Renal cortical epithelial cell (primary cell): ENCODE measurements at regions not wholly inside any gene's neighbourhood (a gene's known extent, or its start where the extent isn't known, plus 50 kb on each side); places are given as distances from the start of the nearest gene placed in this dataset.
A peak's percentile ranks its signal among the peaks of the same experiment; 100 is the strongest.
"Not testable (repeated sequence)": the region's sequence is repeated elsewhere in the genome, so short reads cannot be mapped to it uniquely, and the experiment has no call there.

Experiments used
- DNase-seq: peaks from one replicate; pipeline ENCODE4 v3.0.0-alpha.2; 2011; ENCODE audit warnings: low read depth

GRCh38 chr18:79596446-79597175, 83.0 kb upstream of the CTDP1 start:
- no peak for DNase-seq

- DNase-seq, result no peak
These were observed 82.3 kb upstream of the CTDP1 start for GRCh38 chr18:79597176-79597830.

- DNase-seq, result no peak
These were observed 81.6 kb upstream of the CTDP1 start for GRCh38 chr18:79597831-79598632.

GRCh38 chr18:79598633-79599175, 80.9 kb upstream of the CTDP1 start:
- DNase-seq, result no peak

- DNase-seq, result peak; percentile 40
These were observed 80.1 kb upstream of the CTDP1 start for GRCh38 chr18:79599441-79599931.

GRCh38 chr18:79600141-79600540, 79.5 kb upstream of the CTDP1 start:
- no peak for DNase-seq

GRCh38 chr18:79600596-79600995, 79.0 kb upstream of the CTDP1 start:
- no peak for DNase-seq

- DNase-seq, result no peak
These were observed 78.4 kb upstream of the CTDP1 start for GRCh38 chr18:79601234-79601633.

- no peak for DNase-seq
These were observed 76.0 kb upstream of the CTDP1 start for GRCh38 chr18:79603321-79604204.

- DNase-seq, result no peak
These were observed 75.2 kb upstream of the CTDP1 start for GRCh38 chr18:79604205-79604912.

- no peak for DNase-seq
These were observed 74.4 kb upstream of the CTDP1 start for GRCh38 chr18:79604913-79605880.

- not testable (repeated sequence) for DNase-seq
These were observed 73.5 kb upstream of the CTDP1 start for GRCh38 chr18:79606071-79606470.

- DNase-seq, result no peak
These were observed 72.8 kb upstream of the CTDP1 start for GRCh38 chr18:79606621-79607331.

GRCh38 chr18:79607361-79607952, 72.1 kb upstream of the CTDP1 start:
- no peak for DNase-seq

GRCh38 chr18:79608069-79608468, 71.5 kb upstream of the CTDP1 start:
- no peak for DNase-seq

GRCh38 chr18:79608535-79608934, 71.1 kb upstream of the CTDP1 start:
- no peak for DNase-seq

GRCh38 chr18:79608999-79609461, 70.6 kb upstream of the CTDP1 start:
- DNase-seq, result no peak

- DNase-seq, result no peak
These were observed 69.7 kb upstream of the CTDP1 start for GRCh38 chr18:79609841-79610281.
